Heart left ventricle (tissue), 16 donors: ENCODE measurements at regions not wholly inside any gene's neighbourhood (a gene's known extent, or its start where the extent isn't known, plus 50 kb on each side); places are given as distances from the start of the nearest gene placed in this dataset.

Source experiments
- ATAC-seq, 4 donors: fragments of 200-7000 bp; cut with Tn5 transposase; one replicate each; pipeline ENCODE4 v1.9.1; 2020 to 2022; ENCODE audit warnings: moderate library complexity in 4 of 4, mild to moderate bottlenecking in 3 of 4, moderate number of reproducible peaks in 1 of 4
- DNase-seq, 5 donors: peaks; one replicate each; pipeline ENCODE4 v3.0.0-alpha.2; 2020
- H3K27ac ChIP-seq, 12 donors: fragments of 200-600 bp; sonication (generic) in 4 of 12; one replicate each; pipeline versions ENCODE4 v1.5.0 to v1.8.0; 2016 to 2022; ENCODE audit warnings: mild to moderate bottlenecking in 2 of 12
- H3K27me3 ChIP-seq, 9 donors: fragments of 200-600 bp; sonication (generic) in 2 of 9; one replicate each; pipeline versions ENCODE4 v1.5.1 to v1.8.0; 2016 to 2022; ENCODE audit warnings: mild to moderate bottlenecking in 3 of 9
- H3K36me3 ChIP-seq, 9 donors: fragments of 200-600 bp; sonication (generic) in 2 of 9; one replicate each; pipeline versions ENCODE4 v1.5.0 to v1.8.0; 2018 to 2022; ENCODE audit warnings: mild to moderate bottlenecking in 2 of 9
- H3K4me1 ChIP-seq, 12 donors: fragments of 200-600 bp; sonication (generic) in 4 of 12; one replicate each; pipeline versions ENCODE4 v1.5.0 to v1.8.0; 2016 to 2022; ENCODE audit warnings: mild to moderate bottlenecking in 3 of 12
- H3K4me3 ChIP-seq, 12 donors: fragments of 200-600 bp; sonication (generic) in 4 of 12; one replicate each; pipeline versions ENCODE4 v1.5.0 to v1.8.0; 2017 to 2022; ENCODE audit warnings: mild to moderate bottlenecking in 9 of 12, moderate library complexity in 4 of 12
- H3K9me3 ChIP-seq, 12 donors: fragments of 200-600 bp; sonication (generic) in 4 of 12; one replicate each; pipeline versions ENCODE4 v1.5.0 to v1.8.0; 2016 to 2022; ENCODE audit warnings: mild to moderate bottlenecking in 1 of 12
- CTCF ChIP-seq, 12 donors: fragments of 200-600 bp; sonication (generic) in 4 of 12; IDR thresholded peaks; one replicate each; pipeline versions ENCODE4 v1.5.0 to v1.8.0; 2018 to 2022; ENCODE audit warnings: antibody characterized with exemption in 12 of 12, mild to moderate bottlenecking in 5 of 12
- POLR2A ChIP-seq, 2 donors: fragments of 450-650 bp; IDR thresholded peaks; one replicate each; pipeline ENCODE4 v1.6.1; 2017; ENCODE audit warnings: antibody characterized with exemption in 2 of 2, mild to moderate bottlenecking in 2 of 2, moderate library complexity in 2 of 2
- WGBS, 4 donors: extraction: QIAGEN DNeasy Blood & Tissue Kit in 2 of 4; methylation state at CpG; one replicate each; pipeline versions ENCODE4 v1.1.5 to v1.1.7; 2013 to 2018; 5-methylcytosine and 5-hydroxymethylcytosine counted together
- intact Hi-C, 10 donors: fragments of 100-400 bp; cut with DNase I; formaldehyde crosslinking; loops; one replicate each; pipeline versions ENCODE4 v1.11.1 to v1.14.2; 2022
- donor health status: ischemic (EF 13 %, LVEDD 7.1; RV severe dilation, severe dysfunction).
- donor health status: healthy with polysubstance abuse.
- donor health status: DM: no; HTN: yes; CAD: no.
- donor health status: DM: no; HTN: no; CAD: no.
- donor health status: ischemic (EF 25% LVEDD 6.9; RV normal size, moderate dysfunction).
- donor health status: ischemic (EF 25% LVEDD 5.7; RV mildly dilated, moderate dysfunction).
- donor health status: healthy.
- donor health status: DM: yes; HTN: yes; CAD: no.
- donor health status: ischemic (EF 35%, LVEDD 5.7; RV mildly dilated, moderate dysfunction).
- donor health status: nonischemic (EF 11% LVEDD 7.7; RV severe dilation, severe dysfunction).
- donor health status: DM: yes; HTN: yes; CAD: no.
- donor health status: PGD.
- donor health status: ischemic (EF 29% LVEDD 5.4; RV normal size, mild dysfunction).
- donor health status: nonischemic (EF 23%, LVEDD 6.1; RV moderate dilation, normal function).

- no peak overlapping the region for H3K4me3 ChIP-seq
- peaks cover 0 to 3% (median 0%) of the 10 kb centered on the region in 9 donors for H3K27me3 ChIP-seq
- no peak for TF ChIP-seq POLR2A (IDR thresholded peaks at IDR 0.05)
- no peak for TF ChIP-seq CTCF (IDR thresholded peaks at IDR 0.05)
- 25 to 100% (median 59%) methylated on average over 1 to 2 of the region's 2 CpGs for WGBS, 4 donors
- H3K36me3 ChIP-seq, result no peaks in the 10 kb centered on the region
- DNase-seq, result no peak
- intact Hi-C loops, result no loop called here
- peaks cover 0 to 21% (median 0%) of the 10 kb centered on the region in 12 donors for H3K9me3 ChIP-seq
- no peak overlapping the region for H3K27ac ChIP-seq
- H3K4me1 ChIP-seq, result no peaks in the 10 kb centered on the region
- no peak for ATAC-seq
These were observed 486.1 kb upstream of the UBE2E3 start for GRCh38 chr2:180494286-180494685.

DNA sequence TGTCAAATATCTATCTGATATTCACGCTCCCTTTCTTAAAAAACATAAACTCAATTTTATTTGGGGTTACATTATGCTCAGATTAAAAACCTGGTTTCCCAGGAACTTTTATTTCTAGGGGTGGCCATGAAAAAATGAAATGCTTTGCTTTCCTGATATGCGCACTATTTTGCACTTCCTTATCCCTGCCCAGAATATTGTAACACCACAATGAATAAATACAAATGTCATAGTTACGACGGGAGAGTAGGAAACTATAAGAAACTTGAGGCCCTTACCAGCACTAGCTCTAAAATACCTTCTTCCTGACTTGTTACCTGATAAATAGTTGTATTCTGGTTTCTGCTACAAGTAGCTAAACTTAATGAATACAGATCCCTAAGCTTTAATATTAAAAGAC is 475.6 kb upstream of the CWC22 start:
- DNase-seq (no peak), ATAC-seq (no peak)
- H3K36me3 ChIP-seq, result no peaks in the 10 kb centered on the region
- TF ChIP-seq POLR2A (IDR thresholded peaks at IDR 0.05) (no peak), CTCF (IDR thresholded peaks at IDR 0.05) (no peak)
- WGBS, 4 donors, result 82 to 91% (median 87%) methylated on average over 4 of the region's 4 CpGs
- no peak overlapping the region for H3K4me3 ChIP-seq
- H3K27ac ChIP-seq, result no peak overlapping the region
- no peaks in the 10 kb centered on the region for H3K4me1 ChIP-seq
- H3K27me3 ChIP-seq, result no peaks in the 10 kb centered on the region
- no peaks in the 10 kb centered on the region for H3K9me3 ChIP-seq
- intact Hi-C loops, result no loop called here

GRCh38 chr2:180481998-180482397 is 474.9 kb upstream of the CWC22 start:
- no peak overlapping the region for H3K4me3 ChIP-seq
- no peak for DNase-seq
- no peak for TF ChIP-seq POLR2A (IDR thresholded peaks at IDR 0.05)
- no peak for TF ChIP-seq CTCF (IDR thresholded peaks at IDR 0.05)
- no peaks in the 10 kb centered on the region for H3K9me3 ChIP-seq
- WGBS, 4 donors, result 65 to 76% (median 67%) methylated on average over 2 of the region's 2 CpGs
- no peaks in the 10 kb centered on the region for H3K36me3 ChIP-seq
- H3K4me1 ChIP-seq, result no peaks in the 10 kb centered on the region
- no peaks in the 10 kb centered on the region for H3K27me3 ChIP-seq
- H3K27ac ChIP-seq, result no peak overlapping the region
- no peak for ATAC-seq
- intact Hi-C loops, result no loop called here

GRCh38 chr2:180478883-180479282 is 471.8 kb upstream of the CWC22 start:
- no peak for ATAC-seq
- DNase-seq, result no peak
- Histone ChIP-seq H3K4me3 (no peak overlapping the region), H3K27ac (no peak overlapping the region), H3K27me3 (no peaks in the 10 kb centered on the region), H3K36me3 (no peaks in the 10 kb centered on the region), H3K9me3 (no peaks in the 10 kb centered on the region), H3K4me1 (no peaks in the 10 kb centered on the region)
- intact Hi-C loops, result no loop called here
- TF ChIP-seq CTCF (IDR thresholded peaks at IDR 0.05), result no peak
- TF ChIP-seq POLR2A (IDR thresholded peaks at IDR 0.05), result no peak
